A549 (cell line): ENCODE measurements at regions not wholly inside any gene's neighbourhood (a gene's known extent, or its start where the extent isn't known, plus 50 kb on each side); places are given as distances from the start of the nearest gene placed in this dataset.

Source experiments
- CTCF ChIP-seq: fragments of >200 bp; sonication (Bioruptor Twin); formaldehyde crosslinking; IDR thresholded peaks from 3 replicates; pipeline ENCODE4 v1.5.1; 2016
- EP300 ChIP-seq, 2 experiments: fragments of >200 bp; sonication (Bioruptor Twin); formaldehyde crosslinking; IDR thresholded peaks; 2 replicates in 1 of 2; 3 replicates in 1 of 2; pipeline ENCODE4 v1.6.1; 2016 to 2017
- NFE2L2 ChIP-seq: fragments of 150-350 bp; conservative IDR thresholded peaks from 2 replicates; pipeline ENCODE4 v1.6.1; 2014; ENCODE audit warnings: low read length
- POLR2A ChIP-seq: IDR thresholded peaks from 2 replicates; pipeline ENCODE4 v1.6.1; 2012; ENCODE audit warnings: mild to moderate bottlenecking, low read length
- TF ChIP-seq, protein P1 (sequence below): fragments of 200-600 bp; sonication (generic); IDR thresholded peaks from 2 replicates; pipeline ENCODE4 v1.6.1; 2016; ENCODE audit warnings: antibody characterized with exemption, mild to moderate bottlenecking, moderate library complexity
- TF ChIP-seq, protein P2 (sequence below): fragments of >200 bp; sonication (Bioruptor Twin); formaldehyde crosslinking; IDR thresholded peaks from 2 replicates; pipeline ENCODE4 v1.6.1; 2016

DNA sequence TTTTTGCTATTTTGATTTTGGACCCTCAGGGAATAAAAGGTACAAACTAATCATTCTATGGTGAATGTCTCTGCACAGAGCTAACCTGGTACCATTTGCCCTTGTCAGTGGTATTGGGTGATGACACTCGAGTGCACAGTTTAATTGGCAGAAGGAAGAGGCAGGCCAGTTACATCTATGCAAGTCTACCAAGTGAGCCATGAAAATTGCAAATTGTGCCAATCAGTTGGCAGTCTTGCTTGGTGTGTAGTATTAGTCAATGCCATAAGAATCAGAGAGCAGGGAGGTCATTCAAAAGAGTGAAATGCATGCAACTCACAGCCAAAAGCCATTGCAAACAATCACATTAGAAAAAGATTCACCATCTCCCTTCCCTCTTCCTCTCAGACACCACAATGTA, 479.6 kb downstream of the ADAMTS20 start:
- TF ChIP-seq CTCF (no peak), NFE2L2 (no peak), POLR2A (no peak), EP300 (IDR thresholded peaks at IDR 0.05) (no peak)
- TF ChIP-seq, protein P1, sequence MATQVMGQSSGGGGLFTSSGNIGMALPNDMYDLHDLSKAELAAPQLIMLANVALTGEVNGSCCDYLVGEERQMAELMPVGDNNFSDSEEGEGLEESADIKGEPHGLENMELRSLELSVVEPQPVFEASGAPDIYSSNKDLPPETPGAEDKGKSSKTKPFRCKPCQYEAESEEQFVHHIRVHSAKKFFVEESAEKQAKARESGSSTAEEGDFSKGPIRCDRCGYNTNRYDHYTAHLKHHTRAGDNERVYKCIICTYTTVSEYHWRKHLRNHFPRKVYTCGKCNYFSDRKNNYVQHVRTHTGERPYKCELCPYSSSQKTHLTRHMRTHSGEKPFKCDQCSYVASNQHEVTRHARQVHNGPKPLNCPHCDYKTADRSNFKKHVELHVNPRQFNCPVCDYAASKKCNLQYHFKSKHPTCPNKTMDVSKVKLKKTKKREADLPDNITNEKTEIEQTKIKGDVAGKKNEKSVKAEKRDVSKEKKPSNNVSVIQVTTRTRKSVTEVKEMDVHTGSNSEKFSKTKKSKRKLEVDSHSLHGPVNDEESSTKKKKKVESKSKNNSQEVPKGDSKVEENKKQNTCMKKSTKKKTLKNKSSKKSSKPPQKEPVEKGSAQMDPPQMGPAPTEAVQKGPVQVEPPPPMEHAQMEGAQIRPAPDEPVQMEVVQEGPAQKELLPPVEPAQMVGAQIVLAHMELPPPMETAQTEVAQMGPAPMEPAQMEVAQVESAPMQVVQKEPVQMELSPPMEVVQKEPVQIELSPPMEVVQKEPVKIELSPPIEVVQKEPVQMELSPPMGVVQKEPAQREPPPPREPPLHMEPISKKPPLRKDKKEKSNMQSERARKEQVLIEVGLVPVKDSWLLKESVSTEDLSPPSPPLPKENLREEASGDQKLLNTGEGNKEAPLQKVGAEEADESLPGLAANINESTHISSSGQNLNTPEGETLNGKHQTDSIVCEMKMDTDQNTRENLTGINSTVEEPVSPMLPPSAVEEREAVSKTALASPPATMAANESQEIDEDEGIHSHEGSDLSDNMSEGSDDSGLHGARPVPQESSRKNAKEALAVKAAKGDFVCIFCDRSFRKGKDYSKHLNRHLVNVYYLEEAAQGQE, result no peak
- TF ChIP-seq, protein P2, sequence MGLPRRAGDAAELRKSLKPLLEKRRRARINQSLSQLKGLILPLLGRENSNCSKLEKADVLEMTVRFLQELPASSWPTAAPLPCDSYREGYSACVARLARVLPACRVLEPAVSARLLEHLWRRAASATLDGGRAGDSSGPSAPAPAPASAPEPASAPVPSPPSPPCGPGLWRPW, result no peak
